ENCODE measurements at regions not wholly inside any gene's neighbourhood (a gene's known extent, or its start where the extent isn't known, plus 50 kb on each side); places are given as distances from the start of the nearest gene placed in this dataset.

GRCh38 chr11:56922421-56922820 is 66.3 kb upstream of the OR5AK2 start:
- TF ChIP-seq POLR2AphosphoS2 (IDR thresholded peaks at IDR 0.05; ENCODE audit: low read depth, low read length) (no peak), PAX8 (IDR thresholded peaks at IDR 0.05) (no peak), FOS (IDR thresholded peaks at IDR 0.05; ENCODE audit: borderline replicate concordance, extremely low read depth, insufficient read length) (no peak), POLR2AphosphoS5 (IDR thresholded peaks at IDR 0.05; ENCODE audit: low read length) (no peak), SIX5 (IDR thresholded peaks at IDR 0.05; ENCODE audit: low read depth, low read length, severe bottlenecking) (no peak), YY1 (IDR thresholded peaks at IDR 0.05; ENCODE audit: low read depth, low read length) (no peak), GABPA (IDR thresholded peaks at IDR 0.05; ENCODE audit: low read depth) (no peak), ZNF207 (IDR thresholded peaks at IDR 0.05; ENCODE audit: borderline replicate concordance) (no peak), SIN3A (IDR thresholded peaks at IDR 0.05; ENCODE audit: low read depth, low read length) (no peak), CTCF (IDR thresholded peaks at IDR 0.05 in 2 of 3, conservative IDR thresholded peaks at IDR 0.05 in 1 of 3; ENCODE audit: control insufficient read depth in 2 of 3, extremely low read depth in 1 of 3, insufficient read depth in 1 of 3, low read depth in 3 of 3, low read length in 3 of 3) (no peak)

All from GM12878 (cell line).